GM18519 (cell line): ENCODE measurements at regions not wholly inside any gene's neighbourhood (a gene's known extent, or its start where the extent isn't known, plus 50 kb on each side); places are given as distances from the start of the nearest gene placed in this dataset.
"Not testable (repeated sequence)": the region's sequence is repeated elsewhere in the genome, so short reads cannot be mapped to it uniquely, and the experiment has no call there.

ENCODE experiments used
- ATAC-seq: cut with Tn5 transposase; IDR thresholded peaks from one replicate; pipeline ENCODE4 v1.9.1; 2021; ENCODE audit warnings: mild to moderate bottlenecking, moderate library complexity; ENCODE audit not compliant: unreplicated experiment, low FRiP score

DNA sequence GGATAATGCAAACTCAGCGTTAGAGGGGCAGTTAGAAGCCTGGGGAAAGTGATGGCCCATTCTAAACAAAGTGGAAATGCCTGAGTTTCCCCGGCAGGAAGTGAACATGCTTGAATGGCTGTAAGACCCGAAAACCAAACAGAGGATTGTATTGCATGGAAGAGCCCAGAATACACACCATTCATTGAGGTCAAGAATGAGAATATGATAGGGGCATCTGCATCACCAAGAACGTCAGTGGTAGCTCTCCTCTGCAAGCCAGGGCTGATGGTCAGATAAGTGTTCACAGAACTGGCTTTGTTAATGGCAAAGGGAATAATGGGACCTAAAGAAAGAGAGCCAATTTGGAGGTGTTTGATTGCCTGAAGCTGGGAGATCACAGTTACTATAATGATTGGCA, 663.4 kb downstream of the KHDRBS2 start:
- no peak for ATAC-seq

DNA sequence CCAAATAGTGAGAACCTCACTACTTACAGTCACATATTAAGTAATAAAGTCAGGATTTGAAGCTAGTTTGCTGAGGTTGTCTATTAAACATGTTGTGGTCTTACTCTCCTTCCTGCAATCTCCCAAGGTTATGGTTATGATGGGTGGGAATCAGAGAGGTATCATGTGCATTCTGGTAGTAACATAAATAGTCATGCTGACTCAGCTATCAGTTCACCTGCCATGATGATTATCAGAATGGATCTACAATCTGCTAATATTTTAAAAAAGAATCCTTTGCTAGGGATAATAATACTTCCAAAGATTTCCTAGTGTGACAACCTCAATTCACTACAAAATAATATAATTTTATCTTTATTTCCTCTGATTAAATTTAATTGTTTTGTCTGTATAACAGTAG, 671.9 kb downstream of the KHDRBS2 start:
- no peak for ATAC-seq

DNA sequence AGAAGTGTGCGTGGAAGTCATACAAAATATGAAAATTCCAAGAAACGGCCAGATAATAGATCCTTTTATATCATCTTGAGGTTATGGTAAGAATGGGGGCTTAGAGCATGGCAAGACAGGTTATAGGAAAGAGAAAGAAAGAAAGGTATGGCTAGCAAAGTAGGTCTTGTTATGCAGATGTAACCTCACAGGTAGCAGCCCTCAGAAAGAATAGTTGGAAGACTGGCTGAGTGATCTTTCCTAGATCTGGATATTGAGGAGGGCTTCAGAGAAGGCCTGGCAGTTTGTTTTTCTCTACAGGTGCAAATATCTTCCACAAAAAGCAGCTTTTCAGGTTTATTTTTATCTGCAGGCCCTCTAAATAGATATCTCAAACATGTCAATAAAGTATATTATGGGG, 679.5 kb downstream of the KHDRBS2 start:
- no peak for ATAC-seq

DNA sequence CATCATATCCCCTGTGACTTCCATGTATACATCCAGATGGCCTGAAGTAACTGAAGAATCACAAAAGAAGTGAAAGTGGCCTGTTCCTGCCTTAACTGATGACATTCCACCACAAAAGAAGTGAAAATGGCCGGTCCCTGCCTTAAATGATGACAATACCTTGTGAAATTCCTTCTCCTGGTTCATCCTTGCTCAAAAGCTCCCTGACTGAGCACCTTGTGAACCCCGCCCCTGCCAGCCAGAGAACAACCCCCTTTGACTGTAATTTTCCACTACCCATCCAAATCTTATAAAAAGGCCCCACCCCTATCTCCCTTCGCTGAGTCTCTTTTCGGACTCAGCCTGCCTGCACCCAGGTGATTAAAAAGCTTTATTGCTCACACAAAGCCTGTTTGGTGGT, 680.2 kb downstream of the KHDRBS2 start:
- ATAC-seq, result not testable (repeated sequence)

DNA sequence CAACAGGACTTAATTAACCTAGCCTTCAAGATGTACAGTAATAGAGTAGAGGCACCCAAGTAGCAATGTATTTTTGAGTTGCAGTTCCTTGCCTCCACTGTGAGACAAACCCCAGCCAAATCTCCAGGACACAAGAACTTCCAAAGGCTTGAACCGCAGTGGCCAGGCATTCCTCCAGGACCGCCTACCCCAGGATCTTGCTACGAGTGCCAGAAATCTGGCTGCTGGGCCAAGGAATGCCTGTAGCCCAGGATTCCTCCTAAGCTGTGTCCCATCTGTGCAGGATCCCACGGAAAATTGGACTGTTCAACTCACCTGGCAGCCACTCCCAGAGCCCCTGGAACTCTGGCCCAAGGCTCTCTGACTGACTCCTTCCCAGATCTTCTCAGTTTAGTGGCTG, 683.9 kb downstream of the KHDRBS2 start:
- not testable (repeated sequence) for ATAC-seq

DNA sequence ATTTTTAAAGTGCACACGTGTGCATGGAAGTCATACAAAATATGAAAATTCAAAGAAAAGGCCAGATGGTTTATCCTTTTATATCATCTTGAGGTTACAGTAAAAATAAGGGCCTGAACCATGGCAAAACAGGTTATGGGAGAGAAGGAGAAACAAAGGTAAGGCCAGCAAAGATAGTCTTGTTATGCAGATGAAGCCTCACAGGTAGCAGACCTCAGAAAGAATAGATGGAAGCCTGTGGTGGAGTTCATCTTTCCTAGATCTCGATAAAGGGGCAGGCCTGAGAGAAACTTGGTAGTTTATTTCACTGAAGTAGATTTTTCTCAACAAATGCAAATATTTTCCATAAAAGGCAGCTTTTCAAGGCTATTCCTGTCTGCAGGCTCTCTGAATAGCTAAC, 693.8 kb downstream of the KHDRBS2 start:
- no peak for ATAC-seq

DNA sequence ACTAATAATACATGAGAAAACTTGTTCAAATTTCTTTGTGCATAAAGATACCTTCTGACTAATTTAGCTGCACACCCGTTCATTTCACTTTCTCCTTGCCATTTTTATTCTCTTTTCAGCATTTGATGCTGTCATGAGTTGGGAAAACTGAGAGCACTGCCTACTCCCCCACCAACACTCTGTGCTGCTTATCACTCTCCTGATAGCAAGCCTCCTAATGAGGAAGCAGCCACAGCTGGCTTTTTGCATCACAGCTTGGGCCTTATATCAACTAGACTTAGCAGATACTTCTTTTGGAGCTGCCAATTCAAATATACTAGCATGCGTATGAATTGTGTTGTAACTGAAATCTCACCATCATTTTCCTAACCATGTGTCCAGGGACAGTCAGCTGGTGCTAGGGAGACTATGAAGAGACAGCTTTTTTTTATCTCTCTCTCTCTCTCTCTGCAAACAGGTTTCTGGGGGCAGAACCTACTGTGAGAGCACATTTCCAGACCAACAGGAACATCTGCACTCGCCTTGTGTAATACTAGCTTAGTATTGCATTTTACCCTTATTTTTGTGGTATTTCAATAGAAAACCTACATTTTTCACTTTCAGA, 699.0 kb downstream of the KHDRBS2 start:
- ATAC-seq, result no peak

DNA sequence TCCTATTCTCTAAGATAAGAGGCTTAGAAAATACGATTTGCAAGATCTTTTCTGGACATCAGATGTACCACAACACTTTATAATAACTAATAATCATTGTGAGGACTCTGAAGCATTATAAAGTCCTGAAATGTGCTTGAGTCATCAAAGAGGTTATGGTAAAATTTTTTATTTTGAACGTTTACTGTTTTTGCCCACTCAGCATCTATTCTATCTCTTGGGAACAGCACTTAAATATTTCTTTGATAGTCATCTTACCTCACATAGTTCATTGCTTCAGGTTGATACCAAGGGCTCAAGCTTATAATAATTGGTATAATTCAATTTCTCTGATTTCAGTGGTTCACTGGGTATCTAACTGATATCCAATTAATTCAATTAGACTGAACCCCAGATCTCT, 700.5 kb downstream of the KHDRBS2 start:
- no peak for ATAC-seq

DNA sequence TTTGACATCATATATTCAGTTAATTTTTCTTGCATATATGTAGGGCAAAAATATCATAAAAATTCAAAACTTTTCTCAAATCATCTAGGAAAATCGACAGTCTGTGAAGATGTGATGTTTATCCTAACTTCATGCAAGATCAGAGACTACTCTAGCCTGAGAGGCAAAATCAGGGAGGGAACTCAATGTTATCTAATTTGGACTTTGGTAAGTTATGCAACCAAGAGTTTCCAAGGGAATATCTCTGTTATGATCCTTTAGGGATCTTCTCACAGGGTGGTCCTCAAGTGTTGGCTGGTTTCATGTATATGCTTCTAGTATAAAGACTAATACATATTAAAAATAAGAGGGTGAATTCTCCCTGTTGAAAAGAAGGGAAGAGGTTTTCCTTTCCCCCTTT, 723.9 kb downstream of the KHDRBS2 start:
- ATAC-seq, result no peak

DNA sequence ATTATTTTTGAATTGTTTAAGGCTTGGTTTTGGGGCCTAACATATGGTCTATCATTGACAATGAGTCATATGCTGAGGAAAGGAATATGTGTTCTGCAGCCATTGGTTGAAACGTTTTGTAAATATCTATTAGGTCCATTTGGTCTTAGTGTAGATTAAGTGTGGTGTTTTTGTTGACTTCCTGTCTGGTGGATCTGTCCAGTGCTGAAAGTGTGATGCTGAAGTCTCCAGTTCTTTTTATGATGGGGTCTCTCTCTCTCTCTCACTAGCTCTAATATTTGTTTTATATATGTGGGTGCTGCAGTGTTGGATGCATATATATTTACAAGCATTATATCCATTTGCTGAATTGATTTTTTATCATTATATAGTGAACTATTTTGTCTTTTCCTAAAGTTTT, 727.2 kb downstream of the KHDRBS2 start:
- no peak for ATAC-seq

DNA sequence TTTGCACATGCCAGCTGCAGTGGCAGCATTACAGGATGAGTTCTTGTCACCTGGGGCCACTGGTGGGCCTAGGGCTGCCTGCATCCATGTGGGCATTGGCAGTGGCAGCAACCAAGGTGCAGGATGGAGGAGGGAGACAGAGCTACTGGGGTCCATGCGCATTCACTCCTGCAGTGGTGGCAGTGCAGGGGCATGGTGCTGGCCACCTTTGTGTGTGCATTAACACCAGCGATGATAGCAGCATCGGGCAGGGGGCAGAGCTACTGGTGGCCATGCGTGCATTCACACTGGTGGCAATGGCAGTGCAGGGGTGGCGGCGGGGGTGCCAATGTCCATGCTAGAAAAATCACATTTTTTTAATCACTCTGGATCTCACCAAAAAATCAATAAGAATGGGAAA, 730.0 kb downstream of the KHDRBS2 start:
- no peak for ATAC-seq

DNA sequence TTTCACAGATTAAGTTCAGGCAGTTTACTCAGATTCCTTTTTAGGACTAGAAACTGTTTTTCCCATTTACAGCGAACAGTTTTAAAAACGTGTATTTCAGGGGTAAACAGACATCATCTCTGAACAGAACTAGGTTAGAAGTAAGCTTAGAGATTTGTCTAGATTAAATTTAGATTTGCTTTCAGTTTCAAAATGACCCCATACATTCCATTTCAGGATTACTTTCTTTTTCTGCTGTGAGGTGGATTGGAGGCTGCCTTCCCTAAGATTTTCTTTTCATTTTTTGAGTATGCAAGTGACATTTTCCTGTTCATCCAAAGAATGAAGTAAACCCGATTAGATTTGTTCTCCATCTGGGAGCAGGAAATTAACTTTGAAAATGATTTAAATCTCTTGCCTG, 747.2 kb downstream of the KHDRBS2 start:
- peak; percentile 47 for ATAC-seq

DNA sequence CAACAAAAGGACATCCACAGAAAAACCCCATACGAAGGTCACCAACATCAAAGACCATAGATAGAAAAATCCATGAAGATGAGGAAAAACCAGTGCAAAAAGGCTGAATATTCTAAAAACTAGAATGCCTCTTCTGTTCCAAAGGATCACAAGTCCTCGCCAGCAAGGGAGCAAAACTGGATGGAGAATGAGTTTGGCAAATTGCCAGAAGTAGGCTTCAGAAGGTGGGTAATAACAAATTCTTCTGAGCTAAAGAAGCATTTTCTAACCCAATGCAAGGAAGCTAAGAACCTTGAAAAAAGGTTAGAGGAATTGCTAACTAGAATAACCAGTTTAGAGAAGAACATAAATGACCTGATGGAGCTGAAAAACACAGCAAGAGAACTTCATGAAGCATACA, 753.3 kb downstream of the KHDRBS2 start:
- ATAC-seq, result not testable (repeated sequence)
